CD14-positive monocyte (primary cell): ENCODE measurements at regions not wholly inside any gene's neighbourhood (a gene's known extent, or its start where the extent isn't known, plus 50 kb on each side); places are given as distances from the start of the nearest gene placed in this dataset.

ENCODE experiments used
- DNase-seq, 3 donors: peaks; one replicate each; pipeline ENCODE4 v3.0.0-alpha.2; 2011 to 2022
- H2AFZ ChIP-seq: 2 replicates; pipeline ENCODE4 v1.6.0; 2012; ENCODE audit warnings: mild to moderate bottlenecking, low read depth, low read length, inconsistent platforms; ENCODE audit not compliant: insufficient read depth, poor library complexity, severe bottlenecking
- H3K27ac ChIP-seq, 2 donors: 1 replicate in 1 of 2; 2 replicates in 1 of 2; pipeline ENCODE4 v1.5.1; 2012 to 2013; ENCODE audit warnings: low read length in 2 of 2, control low read depth in 1 of 2, inconsistent platforms in 1 of 2, low read depth in 1 of 2, mild to moderate bottlenecking in 1 of 2
- H3K27me3 ChIP-seq, 2 donors: one replicate each; pipeline versions ENCODE4 v1.6.0 to v1.6.1; 2011 to 2013; ENCODE audit warnings: low read length in 2 of 2; ENCODE audit not compliant: control insufficient read depth in 2 of 2, insufficient read depth in 2 of 2
- H3K36me3 ChIP-seq, 2 donors: replicated peaks in 1 of 2; 1 replicate in 1 of 2; 2 replicates in 1 of 2; pipeline versions ENCODE4 v1.5.1 to v1.6.1; 2012 to 2013; ENCODE audit warnings: low read length in 2 of 2, control low read depth in 1 of 2, inconsistent platforms in 1 of 2, mild to moderate bottlenecking in 1 of 2; ENCODE audit not compliant: insufficient read depth in 2 of 2, control insufficient read depth in 1 of 2
- H3K4me1 ChIP-seq, 2 donors: 1 replicate in 1 of 2; 2 replicates in 1 of 2; pipeline versions ENCODE4 v1.5.1 to v1.6.1; 2012 to 2013; ENCODE audit warnings: low read length in 2 of 2, control low read depth in 1 of 2, inconsistent platforms in 1 of 2, mild to moderate bottlenecking in 1 of 2, moderate library complexity in 1 of 2; ENCODE audit not compliant: insufficient read depth in 2 of 2, control insufficient read depth in 1 of 2
- H3K4me2 ChIP-seq: replicated peaks from 2 replicates; pipeline ENCODE3; 2012; ENCODE audit warnings: low read length, moderate library complexity, mild to moderate bottlenecking; ENCODE audit not compliant: poor library complexity, severe bottlenecking; ENCODE audit errors: extremely low read depth
- H3K4me3 ChIP-seq, 3 experiments: fragments of 200-600 bp in 1 of 3; sonication (generic) in 1 of 3; replicated peaks in 1 of 3; 1 replicate in 2 of 3; 2 replicates in 1 of 3; pipeline ENCODE4 v1.5.1; 2011 to 2013; ENCODE audit warnings: low read length in 3 of 3, mild to moderate bottlenecking in 3 of 3, control low read depth in 2 of 3, low read depth in 2 of 3, inconsistent platforms in 1 of 3, moderate library complexity in 1 of 3
- H3K79me2 ChIP-seq: 2 replicates; pipeline ENCODE4 v1.6.0; 2012; ENCODE audit warnings: mild to moderate bottlenecking, control low read depth, inconsistent platforms, low read length, moderate library complexity; ENCODE audit not compliant: insufficient read depth
- H3K9ac ChIP-seq: 2 replicates; pipeline ENCODE4 v1.6.0; 2017; ENCODE audit warnings: low read length, mild to moderate bottlenecking; ENCODE audit not compliant: insufficient read depth, poor library complexity, severe bottlenecking
- H3K9me3 ChIP-seq, 2 donors: replicated peaks in 1 of 2; 1 replicate in 1 of 2; 2 replicates in 1 of 2; pipeline versions ENCODE4 v1.5.1 to v1.6.1; 2012 to 2013; ENCODE audit warnings: low read length in 2 of 2, control low read depth in 1 of 2; ENCODE audit not compliant: control insufficient read depth in 1 of 2, insufficient read depth in 1 of 2
- H4K20me1 ChIP-seq: 2 replicates; pipeline ENCODE4 v1.6.0; 2012; ENCODE audit warnings: mild to moderate bottlenecking, low read length, control low read depth, moderate library complexity; ENCODE audit not compliant: insufficient read depth
- H3K27ac Mint-ChIP-seq, 7 donors: one replicate each; pipeline ENCODE4 v1.8.0; 2020; ENCODE audit warnings: mild to moderate bottlenecking in 7 of 7, mixed read lengths in 7 of 7, moderate library complexity in 6 of 7, inconsistent platforms in 2 of 7
- H3K27me3 Mint-ChIP-seq, 3 donors: one replicate each; pipeline ENCODE4 v1.8.0; 2021 to 2022; ENCODE audit warnings: low read depth in 3 of 3, mild to moderate bottlenecking in 3 of 3, mixed read lengths in 3 of 3, moderate library complexity in 3 of 3, inconsistent platforms in 1 of 3
- H3K36me3 Mint-ChIP-seq, 2 donors: one replicate each; pipeline ENCODE4 v1.8.0; 2020; ENCODE audit warnings: mixed read lengths in 2 of 2, inconsistent platforms in 1 of 2, mild to moderate bottlenecking in 1 of 2
- H3K4me1 Mint-ChIP-seq: one replicate; pipeline ENCODE4 v1.8.0; 2020; ENCODE audit warnings: mild to moderate bottlenecking, mixed read lengths
- H3K4me3 Mint-ChIP-seq, 2 donors: one replicate each; pipeline ENCODE4 v1.8.0; 2020; ENCODE audit warnings: mild to moderate bottlenecking in 2 of 2, mixed read lengths in 2 of 2, moderate library complexity in 1 of 2
- H3K9me3 Mint-ChIP-seq, 7 donors: one replicate each; pipeline ENCODE4 v1.8.0; 2020 to 2022; ENCODE audit warnings: mixed read lengths in 7 of 7, mild to moderate bottlenecking in 6 of 7, moderate library complexity in 6 of 7, inconsistent platforms in 2 of 7
- CTCF ChIP-seq: fragments of 200-600 bp; IDR thresholded peaks from one replicate; pipeline ENCODE4 v1.8.0; 2022; ENCODE audit warnings: antibody characterized with exemption, mild to moderate bottlenecking
- WGBS: methylation state at CpG from one replicate; pipeline ENCODE4 v1.1.5; 2013; ENCODE audit warnings: missing lambda C conversion rate; ENCODE audit not compliant: insufficient coverage; 5-methylcytosine and 5-hydroxymethylcytosine counted together
- intact Hi-C, 2 donors: fragments of 100-400 bp; cut with micrococcal nuclease; formaldehyde crosslinking; loops; one replicate each; pipeline versions ENCODE4 v1.15.0 to v1.15.1; 2023

- Mint-ChIP-seq H3K36me3 (no peaks in the 10 kb centered on the region), H3K4me1 (peaks cover 11% of the 10 kb centered on the region)
- H3K79me2 ChIP-seq, result no peaks in the 10 kb centered on the region
Measured at GRCh38 chr6:14987490-14987889, 258.4 kb upstream of the JARID2 start.

GRCh38 chr6:14992382-14992781, 253.5 kb upstream of the JARID2 start:
- Histone ChIP-seq H3K79me2 (no peaks in the 10 kb centered on the region), H3K9me3 (no peaks in the 10 kb centered on the region), H3K27ac (no peak overlapping the region), H2AFZ (no peak overlapping the region), H3K4me2 (no peak overlapping the region), H3K4me3 (no peak overlapping the region), H4K20me1 (no peaks in the 10 kb centered on the region), H3K9ac (no peak overlapping the region), H3K36me3 (no peaks in the 10 kb centered on the region), H3K27me3 (no peaks in the 10 kb centered on the region), H3K4me1 (no peaks in the 10 kb centered on the region)
- H3K27ac Mint-ChIP-seq, result no peak overlapping the region
- no peak for DNase-seq
- no CpG with 5 or more reads among the region's 3 CpGs for WGBS
- no peaks in the 10 kb centered on the region for H3K36me3 Mint-ChIP-seq
- intact Hi-C loops, result no loop called here
- no peaks in the 10 kb centered on the region for H3K9me3 Mint-ChIP-seq
- no peak overlapping the region for H3K4me3 Mint-ChIP-seq
- TF ChIP-seq CTCF, result no peak
- H3K4me1 Mint-ChIP-seq, result peaks cover 4% of the 10 kb centered on the region
- peaks cover 0 to 3% (median 0%) of the 10 kb centered on the region in 3 donors for H3K27me3 Mint-ChIP-seq

More at GRCh38 chr6:14987490-14987889, 258.4 kb upstream of the JARID2 start:
- H3K4me3 Mint-ChIP-seq, result no peak overlapping the region
- intact Hi-C loops, result no loop called here
- H3K9me3 Mint-ChIP-seq, result no peaks in the 10 kb centered on the region
- peaks cover 0 to 5% (median 1%) of the 10 kb centered on the region in 3 donors for H3K27me3 Mint-ChIP-seq
- Histone ChIP-seq H3K9ac (no peak overlapping the region), H3K27ac (no peak overlapping the region), H3K36me3 (no peaks in the 10 kb centered on the region), H2AFZ (no peak overlapping the region), H3K9me3 (no peaks in the 10 kb centered on the region), H3K27me3 (no peaks in the 10 kb centered on the region), H3K4me2 (no peak overlapping the region), H3K4me1 (no peaks in the 10 kb centered on the region), H4K20me1 (no peaks in the 10 kb centered on the region), H3K4me3 (no peak overlapping the region)
- no peak for DNase-seq
- H3K27ac Mint-ChIP-seq, result no peak overlapping the region
- 98% methylated on average over 4 of the region's 4 CpGs for WGBS
- TF ChIP-seq CTCF, result no peak
